ENCODE measurements at regions not wholly inside any gene's neighbourhood (a gene's known extent, or its start where the extent isn't known, plus 50 kb on each side); places are given as distances from the start of the nearest gene placed in this dataset.

GRCh38 chr4:164441109-164441508, 312.8 kb upstream of the SMIM31 start:
- TF ChIP-seq CTCF (IDR thresholded peaks at IDR 0.05), result no peak
- no peak for TF ChIP-seq POLR2A (IDR thresholded peaks at IDR 0.05)
